ENCODE measurements at regions not wholly inside any gene's neighbourhood (a gene's known extent, or its start where the extent isn't known, plus 50 kb on each side); places are given as distances from the start of the nearest gene placed in this dataset.

- no peak for DNase-seq (ENCODE audit: low read depth, low spot score)
Observed at GRCh38 chr9:115209601-115210306, 91.8 kb upstream of the TNC start.

GRCh38 chr9:115210699-115211098 is 92.7 kb upstream of the TNC start:
- no peak for DNase-seq (ENCODE audit: low read depth, low spot score)

- DNase-seq (ENCODE audit: low read depth, low spot score): peak; percentile 60
Observed at GRCh38 chr9:115211413-115212124, 93.6 kb upstream of the TNC start.

- no peak for DNase-seq (ENCODE audit: low read depth, low spot score)
Observed at GRCh38 chr9:115212125-115212605, 94.2 kb upstream of the TNC start.

GRCh38 chr9:115212832-115213231 is 94.9 kb upstream of the TNC start:
- DNase-seq (ENCODE audit: low read depth, low spot score): no peak

- peak; percentile 84 for DNase-seq (ENCODE audit: low read depth, low spot score)
Observed at GRCh38 chr9:115213818-115214334, 95.9 kb upstream of the TNC start.

- no peak for DNase-seq (ENCODE audit: low read depth, low spot score)
Observed at GRCh38 chr9:115216873-115217272, 98.9 kb upstream of the TNC start.

- no peak for DNase-seq (ENCODE audit: low read depth, low spot score)
Observed at GRCh38 chr9:115220319-115221005, 102.5 kb upstream of the TNC start.

GRCh38 chr9:115223471-115223870 is 105.5 kb upstream of the TNC start:
- no peak for DNase-seq (ENCODE audit: low read depth, low spot score)

- DNase-seq (ENCODE audit: low read depth, low spot score): no peak
Observed at GRCh38 chr9:115225459-115226116, 107.6 kb upstream of the TNC start.

- no peak for DNase-seq (ENCODE audit: low read depth, low spot score)
Observed at GRCh38 chr9:115226152-115226551, 108.2 kb upstream of the TNC start.

GRCh38 chr9:115229496-115229895 is 111.5 kb upstream of the TNC start:
- DNase-seq (ENCODE audit: low read depth, low spot score): no peak

GRCh38 chr9:115230924-115231515 is 113.1 kb upstream of the TNC start:
- DNase-seq (ENCODE audit: low read depth, low spot score): no peak

- no peak for DNase-seq (ENCODE audit: low read depth, low spot score)
Observed at GRCh38 chr9:115232181-115232774, 114.3 kb upstream of the TNC start.

- DNase-seq (ENCODE audit: low read depth, low spot score): peak; percentile 82
Observed at GRCh38 chr9:115234094-115234493, 116.1 kb upstream of the TNC start.

- no peak for DNase-seq (ENCODE audit: low read depth, low spot score)
Observed at GRCh38 chr9:115235221-115235620, 117.3 kb upstream of the TNC start.

GRCh38 chr9:115237385-115237998 is 119.5 kb upstream of the TNC start:
- DNase-seq (ENCODE audit: low read depth, low spot score): no peak

GRCh38 chr9:115240676-115241075 is 122.7 kb upstream of the TNC start:
- DNase-seq (ENCODE audit: low read depth, low spot score): no peak

- no peak for DNase-seq (ENCODE audit: low read depth, low spot score)
Observed at GRCh38 chr9:115241641-115242040, 123.7 kb upstream of the TNC start.

GRCh38 chr9:115249488-115249887 is 131.5 kb upstream of the TNC start:
- no peak for DNase-seq (ENCODE audit: low read depth, low spot score)

- peak; percentile 67 for DNase-seq (ENCODE audit: low read depth, low spot score)
Observed at GRCh38 chr9:115250621-115251032, 132.7 kb upstream of the TNC start.
